GM18858 (cell line): ENCODE measurements at regions not wholly inside any gene's neighbourhood (a gene's known extent, or its start where the extent isn't known, plus 50 kb on each side); places are given as distances from the start of the nearest gene placed in this dataset.

ENCODE experiments used
- ATAC-seq: cut with Tn5 transposase; IDR thresholded peaks from one replicate; pipeline ENCODE4 v1.9.1; 2021; ENCODE audit not compliant: unreplicated experiment

GRCh38 chr14:71321574-71322315 lies 414.5 kb downstream of the PCNX1 start:
- ATAC-seq = no peak

GRCh38 chr14:71322655-71323250 lies 415.5 kb downstream of the PCNX1 start:
- no peak for ATAC-seq

DNA sequence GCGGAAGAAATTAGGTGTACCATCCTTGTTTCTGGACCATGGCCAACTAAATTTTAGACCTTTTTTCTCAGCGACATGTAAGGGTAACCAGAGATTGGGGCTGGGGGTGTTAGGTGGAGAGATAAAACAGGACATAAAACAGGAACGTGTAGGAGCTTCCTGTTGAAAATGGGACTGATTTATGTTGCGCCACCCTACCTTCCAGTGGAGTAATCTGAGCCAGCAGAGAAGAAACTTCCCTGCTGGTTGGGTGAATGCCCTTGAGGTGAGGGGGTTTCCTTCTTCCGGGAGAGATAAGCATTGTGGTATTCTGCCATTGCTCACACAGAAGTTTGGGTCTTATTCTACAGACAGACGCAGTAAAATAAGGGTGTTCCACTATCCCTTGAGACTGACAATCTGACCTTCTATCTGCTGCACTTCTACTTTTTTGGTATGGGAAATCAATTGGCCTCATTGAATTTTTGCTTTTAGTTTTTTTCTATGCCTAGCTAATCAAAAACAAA lies 417.6 kb downstream of the PCNX1 start:
- ATAC-seq = no peak

- ATAC-seq = no peak
Measured at GRCh38 chr14:71327691-71328090, 420.4 kb downstream of the PCNX1 start.

- no peak for ATAC-seq
Measured at GRCh38 chr14:71328183-71328582, 420.9 kb downstream of the PCNX1 start.

GRCh38 chr14:71328954-71329353 lies 421.7 kb downstream of the PCNX1 start:
- ATAC-seq = no peak

DNA sequence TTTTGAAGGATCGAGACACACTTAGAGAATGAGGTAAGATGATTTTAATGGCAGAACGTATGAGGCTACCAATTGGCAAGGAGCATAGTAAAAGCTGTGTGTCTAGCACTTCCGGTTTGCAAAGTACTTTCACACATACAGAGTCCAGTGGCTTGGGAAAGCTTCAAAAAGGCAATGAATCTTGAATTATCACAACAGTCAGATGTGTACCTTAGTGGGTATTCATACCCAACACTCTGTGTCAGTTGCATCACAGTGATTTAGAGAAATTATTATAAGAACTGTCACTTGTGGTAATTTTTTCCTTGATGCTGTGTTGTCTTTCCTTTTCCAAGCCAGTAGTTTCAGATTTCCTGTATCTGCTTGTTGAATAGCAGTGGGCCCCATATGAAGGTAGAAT lies 424.1 kb downstream of the PCNX1 start:
- ATAC-seq = no peak

GRCh38 chr14:71332476-71332875 lies 425.2 kb downstream of the PCNX1 start:
- no peak for ATAC-seq

DNA sequence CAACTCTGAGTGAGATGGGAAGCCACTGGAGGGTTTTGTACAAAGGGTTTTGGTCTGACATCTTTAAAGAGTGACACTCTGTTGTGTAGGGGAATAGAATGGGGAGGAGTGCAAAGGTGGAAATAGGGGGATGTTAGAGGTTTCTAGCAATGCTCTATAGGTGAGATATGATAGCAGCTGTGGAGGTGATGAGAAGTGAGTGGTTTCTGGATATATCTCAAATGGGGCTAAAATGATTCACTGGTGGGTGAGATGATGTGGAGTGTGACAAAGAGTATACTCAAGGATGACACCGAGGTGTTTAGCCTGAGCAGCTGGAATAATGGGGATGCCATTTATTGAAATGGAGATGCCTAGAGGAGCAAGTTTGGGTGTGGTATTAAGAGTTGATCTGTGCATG lies 426.4 kb downstream of the PCNX1 start:
- ATAC-seq = no peak

GRCh38 chr14:71336489-71337192 lies 429.4 kb downstream of the PCNX1 start:
- ATAC-seq = no peak

GRCh38 chr14:71338153-71338552 lies 430.9 kb downstream of the PCNX1 start:
- ATAC-seq = no peak

- no peak for ATAC-seq
Measured at GRCh38 chr14:71339650-71340415, 432.6 kb downstream of the PCNX1 start.

GRCh38 chr14:71341156-71341555 lies 433.9 kb downstream of the PCNX1 start:
- ATAC-seq = no peak

DNA sequence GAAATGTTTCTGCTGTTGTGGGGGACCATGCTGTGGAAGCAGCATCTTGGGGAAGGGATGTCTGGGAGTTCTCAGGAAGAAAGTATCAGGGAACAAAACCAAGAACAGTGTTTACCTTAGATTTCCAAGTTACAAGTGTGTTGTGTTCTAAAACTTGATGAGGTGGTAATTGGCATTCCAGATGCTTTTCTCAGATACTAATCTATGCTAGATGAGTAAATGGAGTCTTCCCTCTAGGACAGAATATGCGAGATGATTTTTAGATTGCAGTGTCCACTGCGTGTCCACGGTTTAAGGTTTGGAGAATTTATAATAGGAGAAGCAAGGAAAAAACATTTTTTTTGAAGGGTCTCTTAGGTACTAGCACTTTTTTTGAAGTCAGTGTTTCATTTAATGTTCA lies 436.5 kb downstream of the PCNX1 start:
- no peak for ATAC-seq

DNA sequence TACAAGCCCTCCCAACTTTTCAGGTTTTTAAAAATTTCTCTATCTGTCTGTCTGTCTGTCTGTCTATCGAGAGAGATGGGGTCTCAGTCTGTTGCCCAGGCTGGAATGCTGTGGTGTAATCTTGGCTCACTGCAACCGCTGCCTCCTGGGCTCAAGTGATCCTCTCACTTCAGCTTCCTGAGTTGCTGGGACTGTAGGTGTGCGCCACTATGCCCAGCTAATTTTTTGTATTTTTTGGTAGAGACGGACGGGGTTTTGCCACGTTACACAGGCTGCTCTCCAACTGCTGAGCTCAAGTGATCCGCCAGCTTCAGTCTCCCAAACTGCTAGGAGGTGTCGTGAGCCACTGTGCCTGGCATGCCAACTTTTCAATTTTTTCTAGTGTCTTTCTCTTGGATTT lies 437.2 kb downstream of the PCNX1 start:
- no peak for ATAC-seq

- ATAC-seq = no peak
Measured at GRCh38 chr14:71346685-71347084, 439.4 kb downstream of the PCNX1 start.

DNA sequence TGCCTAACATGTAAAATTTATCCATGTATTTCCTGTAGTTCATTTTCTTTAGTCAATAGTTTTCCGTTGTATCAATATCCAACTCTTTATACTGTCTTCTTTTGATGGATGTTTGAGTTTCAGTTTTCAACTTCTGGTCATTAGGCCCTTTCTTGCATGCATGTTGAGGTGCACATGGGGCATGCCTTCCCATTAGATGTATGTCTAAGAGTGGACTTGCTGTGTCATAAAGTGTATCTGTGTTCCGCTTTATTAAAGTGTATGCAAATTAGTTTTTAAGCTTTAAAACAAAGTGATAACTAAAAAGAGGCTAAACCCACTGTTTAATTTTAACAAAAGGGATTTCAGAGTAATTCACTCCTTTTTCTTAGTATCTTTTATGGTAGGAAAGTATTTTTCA lies 441.1 kb downstream of the PCNX1 start:
- no peak for ATAC-seq

DNA sequence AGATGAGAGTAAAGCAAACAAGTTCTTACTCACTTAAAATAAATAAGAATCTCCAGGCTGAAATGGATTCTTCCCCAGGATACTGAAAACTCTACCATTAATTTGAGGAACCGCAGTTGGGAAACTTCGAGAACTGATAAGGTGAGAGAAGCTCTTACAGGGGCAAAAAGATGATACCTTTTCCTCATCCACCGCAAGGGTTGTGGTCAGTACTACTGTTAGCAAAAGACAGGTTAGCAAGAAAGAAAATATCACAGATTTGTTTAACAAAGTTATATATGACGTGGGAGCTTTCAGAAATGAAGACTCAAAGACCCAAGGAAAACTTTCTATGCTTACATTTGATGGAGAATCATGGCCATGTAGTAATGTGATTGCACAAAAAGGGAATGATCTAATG lies 441.6 kb downstream of the PCNX1 start:
- ATAC-seq = no peak

DNA sequence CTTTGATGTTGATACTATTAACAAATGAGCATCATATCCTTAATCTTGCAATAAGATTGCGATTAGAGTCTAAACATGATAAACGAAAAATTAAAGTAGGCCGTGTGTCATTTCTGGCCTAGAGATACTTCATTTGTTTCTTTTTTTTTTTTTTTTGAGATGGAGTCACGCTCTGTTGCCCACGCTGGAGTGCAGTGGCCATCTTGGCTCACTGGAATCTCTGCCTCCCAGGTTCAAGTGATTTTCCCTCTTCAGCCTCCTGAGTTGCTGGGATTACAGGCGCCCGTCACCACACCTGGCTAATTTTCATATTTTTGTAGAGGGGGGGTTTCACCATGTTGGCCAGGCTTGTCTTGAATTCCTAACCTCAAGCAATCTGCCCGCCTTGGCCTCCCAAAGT lies 446.9 kb downstream of the PCNX1 start:
- no peak for ATAC-seq

- ATAC-seq = no peak
Measured at GRCh38 chr14:71354801-71355200, 447.5 kb downstream of the PCNX1 start.
